C1 segment of cervical spinal cord (tissue), 14 donors: ENCODE measurements at regions not wholly inside any gene's neighbourhood (a gene's known extent, or its start where the extent isn't known, plus 50 kb on each side); places are given as distances from the start of the nearest gene placed in this dataset.

Experiments
- DNase-seq, 14 donors: peaks; one replicate each; lab custom pipeline; 2025; lab: John Stamatoyannopoulos, UW

DNA sequence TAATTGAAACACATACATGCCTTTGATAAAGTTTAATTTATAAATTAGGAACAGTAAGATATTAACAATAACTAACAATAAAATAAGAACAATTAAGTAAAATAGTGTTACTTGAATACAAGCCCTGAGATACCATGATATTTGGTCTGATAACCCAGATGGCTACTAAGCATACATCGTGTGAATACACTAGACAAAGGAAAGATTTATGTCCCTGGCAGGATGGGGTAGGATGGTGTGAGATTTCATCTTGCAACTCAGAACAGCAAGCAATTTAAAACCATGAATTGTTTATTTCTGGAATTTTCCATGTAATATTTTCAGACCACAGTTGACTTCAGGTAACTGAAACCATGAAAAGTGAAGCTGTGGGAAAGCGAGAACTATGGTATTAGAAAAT, 169.5 kb downstream of the DIPK2A start:
- no peak for DNase-seq

DNA sequence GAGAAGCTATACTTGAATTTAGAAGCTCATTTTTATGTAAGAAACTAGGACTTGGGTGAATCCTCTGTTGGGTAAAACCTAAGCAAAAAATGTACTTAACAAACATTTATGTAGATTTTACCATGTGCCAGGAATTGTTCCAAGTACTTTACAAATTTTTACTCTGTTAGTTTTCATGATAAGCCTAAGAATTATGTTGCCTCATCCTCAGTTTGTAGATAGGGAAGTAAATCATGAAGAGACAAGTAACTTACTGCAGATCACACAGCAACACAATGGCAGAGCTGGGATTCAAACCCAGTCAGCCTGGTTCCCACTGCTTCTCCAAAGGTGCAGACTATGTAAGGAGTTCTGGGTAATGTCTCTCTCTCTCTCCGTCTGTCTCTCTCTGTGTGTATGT, 169.9 kb downstream of the DIPK2A start:
- DNase-seq, result no peak

DNA sequence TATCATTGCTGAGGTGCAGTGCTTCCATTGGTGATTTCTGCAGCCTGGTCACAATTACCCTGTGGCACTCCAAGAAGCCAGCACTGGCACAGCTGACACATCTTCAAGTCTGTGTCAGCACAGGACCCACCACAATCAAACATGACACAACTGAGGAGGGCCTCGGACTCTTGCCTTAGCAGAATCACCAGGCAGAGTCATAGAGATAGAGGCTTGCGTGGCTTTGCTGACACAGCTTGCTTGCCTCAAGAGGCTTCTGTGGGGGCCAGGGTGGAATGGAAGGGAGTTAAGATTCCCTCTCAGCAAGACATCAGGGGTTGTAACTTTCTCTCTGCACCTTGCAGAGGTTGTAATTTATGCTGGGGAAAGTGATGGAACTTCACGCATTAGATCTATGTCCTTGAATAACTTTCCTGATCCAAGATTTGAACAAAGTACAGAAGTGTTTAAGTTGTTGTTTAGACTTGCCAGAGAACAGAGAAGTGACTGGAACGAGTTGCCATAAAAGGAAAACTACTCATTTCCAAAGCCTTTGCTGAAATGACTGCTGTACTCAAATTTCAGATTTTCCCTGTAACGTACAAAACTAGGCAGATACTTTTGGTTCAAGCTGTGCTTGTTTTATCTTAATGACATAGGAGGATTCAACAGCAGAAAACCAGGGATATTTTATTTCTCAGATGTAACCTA, 170.7 kb downstream of the DIPK2A start:
- peak in 1 of 14 donors; percentile 4 for DNase-seq

DNA sequence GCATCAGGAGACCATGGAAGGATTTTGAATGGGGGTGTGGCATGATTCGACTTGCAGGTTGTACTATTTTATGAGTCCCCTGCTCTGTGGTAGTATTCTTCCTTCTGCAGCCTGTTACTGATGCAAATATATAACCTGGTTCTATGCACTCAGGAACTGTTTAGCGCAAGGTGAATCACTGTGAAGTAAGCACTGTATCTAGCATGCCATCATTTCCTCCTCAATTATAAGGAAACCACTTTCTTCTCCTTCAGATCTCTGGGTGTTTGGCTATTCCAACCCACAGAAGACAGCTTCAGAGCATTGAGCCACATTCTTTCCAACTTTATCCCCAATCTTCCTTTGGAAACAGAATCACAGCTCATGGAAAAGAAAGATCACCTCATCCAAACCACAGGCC, 176.7 kb downstream of the DIPK2A start:
- DNase-seq, result no peak

DNA sequence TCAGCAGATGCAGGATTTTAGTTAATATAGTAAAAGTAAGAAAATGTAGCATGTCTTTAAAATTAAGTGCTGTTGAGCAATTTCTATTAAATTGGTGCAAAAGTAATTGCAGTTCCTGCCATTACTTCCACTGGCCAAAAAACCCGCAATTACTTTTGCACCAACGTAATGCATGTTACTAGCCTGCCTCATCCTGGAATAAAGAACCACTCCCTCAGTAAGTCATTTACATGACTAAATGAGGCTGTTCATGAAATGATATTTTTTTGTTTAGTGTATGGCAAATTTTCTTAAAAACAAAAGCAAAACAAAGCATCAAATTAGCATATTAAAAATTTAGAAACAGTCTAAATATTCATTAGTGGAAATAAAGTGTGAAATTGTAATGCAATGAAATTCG, 180.4 kb downstream of the DIPK2A start:
- no peak for DNase-seq

DNA sequence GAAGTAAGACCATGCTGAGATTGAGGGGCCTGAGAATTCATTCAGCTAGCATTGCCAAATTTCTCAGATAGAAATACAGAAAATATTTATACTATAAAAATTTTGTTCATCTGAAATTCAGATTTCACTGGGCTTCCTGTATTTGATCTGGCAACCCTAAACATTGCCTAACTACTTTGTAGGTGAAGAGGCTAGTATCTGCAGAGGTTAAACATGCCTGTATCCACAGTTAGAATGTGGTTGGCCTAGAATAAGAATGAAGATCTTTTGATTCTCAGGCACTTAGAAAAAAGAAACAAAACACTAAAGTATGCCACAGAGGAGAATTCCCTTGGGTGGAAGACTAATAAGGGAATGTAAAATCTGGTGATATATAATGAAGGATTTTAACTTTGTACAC, 189.0 kb downstream of the DIPK2A start:
- DNase-seq, result no peak

DNA sequence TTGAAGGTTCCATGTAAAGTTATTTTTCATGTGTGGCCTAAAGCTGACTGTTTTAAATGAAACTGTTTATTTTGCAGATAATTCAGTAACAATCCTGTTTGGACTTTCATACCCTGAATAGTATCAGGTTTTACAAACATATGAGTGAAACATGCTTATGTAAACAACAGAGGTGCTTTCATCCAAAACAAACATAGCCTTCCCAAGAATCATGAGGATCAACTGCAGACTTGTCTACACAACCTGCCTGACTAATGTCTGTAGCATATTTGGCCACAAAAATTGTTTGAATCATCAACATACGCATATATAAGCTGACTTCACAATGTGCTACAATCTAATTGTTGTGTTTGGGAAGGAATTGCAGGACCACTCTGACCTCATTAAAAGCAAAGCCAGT, 190.4 kb downstream of the DIPK2A start:
- no peak for DNase-seq

DNA sequence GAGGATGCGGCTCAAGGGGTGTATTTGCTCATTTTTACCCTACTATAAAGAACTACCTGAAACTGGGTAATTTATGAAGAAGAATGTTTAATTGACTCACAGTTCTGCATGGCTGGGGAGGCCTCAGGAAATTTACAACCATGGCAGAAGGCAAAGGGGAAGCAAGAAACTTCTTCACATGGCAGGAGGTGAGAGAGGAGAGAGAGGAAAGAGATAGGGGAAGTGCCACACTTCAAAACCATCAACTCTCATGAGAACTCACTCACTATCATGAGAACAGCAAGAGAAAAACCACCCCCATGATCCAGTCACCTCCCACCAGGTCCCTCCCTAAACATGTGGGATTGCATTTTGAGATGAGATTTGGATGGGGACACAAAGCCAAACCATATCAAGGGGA, 192.7 kb downstream of the DIPK2A start:
- DNase-seq, result no peak

DNA sequence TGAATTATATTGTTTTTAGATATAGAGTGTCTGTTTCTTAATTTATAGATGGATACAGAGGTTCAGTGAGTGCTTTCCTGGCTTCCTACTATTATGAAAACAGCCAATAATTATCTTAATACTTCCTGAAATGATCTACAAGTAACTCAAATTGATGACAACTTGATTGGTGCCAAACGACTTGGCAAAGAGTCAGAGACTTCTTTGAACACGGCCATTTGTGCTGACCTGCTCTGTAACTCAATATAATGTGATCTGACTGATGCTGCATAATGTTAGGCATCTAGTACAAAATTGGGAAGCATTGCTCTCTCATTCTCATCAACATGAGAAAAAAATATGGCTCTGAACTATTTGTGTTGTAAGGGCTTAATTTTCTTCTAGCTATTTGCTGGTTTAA, 193.9 kb downstream of the DIPK2A start:
- DNase-seq, result no peak

DNA sequence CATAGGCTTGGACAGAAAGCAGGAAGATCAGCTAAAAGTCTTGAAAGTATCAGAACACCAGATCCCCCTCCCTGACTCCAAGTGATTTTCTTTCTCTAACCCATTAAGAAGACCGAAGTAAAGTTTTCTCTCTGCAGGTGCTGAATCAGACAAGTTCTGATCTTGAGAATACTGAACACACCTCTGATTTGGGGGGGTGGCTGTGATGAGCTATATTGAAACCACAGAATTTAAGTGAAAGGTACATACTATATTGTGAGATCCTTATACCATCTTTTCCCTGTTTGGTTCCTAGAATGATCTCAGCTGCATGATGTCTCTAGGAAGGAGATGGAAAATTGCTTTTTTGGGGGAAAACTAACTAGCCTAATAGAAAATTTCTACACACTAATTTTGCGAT, 196.0 kb downstream of the DIPK2A start:
- no peak for DNase-seq

DNA sequence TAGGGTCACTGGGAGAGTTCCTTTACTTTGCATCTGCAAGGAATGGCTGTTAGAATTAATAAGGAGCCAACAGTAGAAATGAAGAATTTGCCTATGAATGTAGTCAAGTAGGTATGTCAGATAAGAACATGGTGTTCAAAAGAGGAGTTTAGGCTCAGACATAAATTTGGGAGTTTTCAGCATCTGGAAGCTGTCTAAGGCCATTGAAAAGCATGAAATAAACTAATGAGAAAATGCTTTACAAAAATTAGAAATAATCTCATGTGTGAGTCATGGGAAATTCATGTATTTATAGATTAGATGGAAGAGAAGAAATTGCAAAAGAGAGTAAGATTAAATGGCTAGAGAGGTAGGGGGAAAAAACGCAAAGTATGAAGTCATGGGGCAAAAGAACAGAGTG, 201.9 kb downstream of the DIPK2A start:
- no peak for DNase-seq

DNA sequence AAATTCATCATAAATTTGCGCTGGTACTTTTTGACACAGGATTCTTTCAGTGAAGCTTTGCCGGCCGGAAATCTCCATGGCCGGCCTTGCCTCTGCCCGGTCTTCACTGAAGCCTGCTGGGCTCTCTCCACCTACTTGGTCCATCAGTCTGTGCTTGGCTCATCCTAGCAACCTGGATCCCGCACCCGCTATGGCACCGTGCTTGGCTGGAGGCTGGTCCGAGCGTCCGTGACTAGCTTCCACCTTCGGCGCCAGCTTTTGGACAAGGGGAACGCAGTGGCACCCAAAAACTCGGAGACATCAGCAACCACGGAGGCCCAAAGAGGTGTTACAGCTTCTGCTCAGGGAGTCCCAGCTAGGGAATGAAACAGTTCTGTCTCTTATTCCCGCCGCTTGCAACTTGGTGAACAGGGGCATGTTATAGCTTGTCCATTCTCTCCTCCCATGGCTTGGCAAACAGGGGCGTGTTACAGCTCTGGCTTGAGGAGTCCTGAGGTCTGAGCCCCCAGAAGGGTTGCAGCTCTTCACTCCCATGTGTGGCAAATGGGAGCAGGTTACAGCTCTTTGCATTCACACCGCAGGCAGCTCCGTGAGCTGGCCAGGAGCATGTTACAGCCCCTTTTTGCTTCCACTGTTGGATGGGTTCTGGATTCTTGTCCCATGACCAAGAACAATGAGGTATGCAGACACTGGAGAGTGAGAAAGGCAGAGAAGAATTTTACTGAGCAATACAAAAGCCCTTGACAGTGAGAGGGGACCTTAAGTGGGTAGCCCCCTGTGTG, 204.2 kb downstream of the DIPK2A start:
- DNase-seq, result no peak

DNA sequence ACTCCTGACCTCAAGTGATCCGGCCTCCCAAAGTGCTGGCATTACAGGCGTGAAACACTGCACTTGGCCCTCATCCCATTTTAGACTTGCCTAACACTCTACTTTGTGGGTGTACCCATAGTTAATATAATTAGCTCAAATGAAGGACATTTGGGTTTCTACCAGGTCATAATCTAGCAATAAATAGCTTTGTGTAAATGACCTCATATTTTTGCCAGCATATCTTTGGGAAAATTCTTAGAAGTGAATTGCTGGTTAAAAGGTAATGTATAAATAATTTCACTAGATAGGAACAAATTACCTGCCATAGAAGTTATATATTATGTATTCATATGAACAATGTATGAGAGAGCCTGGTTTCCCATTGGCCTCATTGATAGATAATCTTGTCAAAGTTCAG, 206.0 kb downstream of the DIPK2A start:
- no peak for DNase-seq

DNA sequence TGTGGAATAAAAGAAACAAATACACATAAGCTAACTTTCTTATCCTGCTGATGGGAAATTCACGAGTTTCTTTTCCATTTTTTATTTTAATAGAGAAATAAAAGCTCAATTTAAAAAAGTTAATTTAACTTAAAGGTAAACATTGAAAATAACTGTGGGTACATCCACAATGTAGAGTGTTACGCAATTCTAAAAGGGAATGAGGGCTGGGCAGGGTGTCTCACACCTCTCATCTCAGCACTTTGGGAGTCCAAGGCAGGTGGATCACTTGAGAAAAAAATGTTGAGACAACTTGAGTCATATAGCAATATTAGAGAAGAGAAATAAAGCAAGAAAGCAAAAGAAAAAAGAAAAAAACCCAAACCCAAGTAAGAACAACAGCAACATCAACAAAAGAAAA, 207.0 kb downstream of the DIPK2A start:
- DNase-seq, result no peak

DNA sequence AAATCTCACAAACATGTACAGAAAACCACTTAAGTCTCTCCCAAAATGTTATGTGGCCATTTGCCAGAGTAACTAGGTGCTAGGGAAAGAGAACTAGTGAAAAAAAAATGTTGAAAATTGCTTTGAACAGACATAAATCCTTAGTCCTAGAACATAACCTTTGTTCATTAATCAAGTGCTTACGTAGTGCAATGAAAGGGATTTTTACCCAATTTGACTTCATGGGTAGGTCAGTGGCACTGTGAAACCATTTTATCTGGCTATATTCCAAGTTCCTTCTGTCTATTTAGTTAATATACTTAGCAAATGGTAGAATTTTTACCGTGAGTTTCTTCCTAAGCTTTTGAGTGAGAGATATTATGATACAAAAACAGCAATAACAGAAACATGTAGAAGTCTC, 209.4 kb downstream of the DIPK2A start:
- DNase-seq, result no peak

DNA sequence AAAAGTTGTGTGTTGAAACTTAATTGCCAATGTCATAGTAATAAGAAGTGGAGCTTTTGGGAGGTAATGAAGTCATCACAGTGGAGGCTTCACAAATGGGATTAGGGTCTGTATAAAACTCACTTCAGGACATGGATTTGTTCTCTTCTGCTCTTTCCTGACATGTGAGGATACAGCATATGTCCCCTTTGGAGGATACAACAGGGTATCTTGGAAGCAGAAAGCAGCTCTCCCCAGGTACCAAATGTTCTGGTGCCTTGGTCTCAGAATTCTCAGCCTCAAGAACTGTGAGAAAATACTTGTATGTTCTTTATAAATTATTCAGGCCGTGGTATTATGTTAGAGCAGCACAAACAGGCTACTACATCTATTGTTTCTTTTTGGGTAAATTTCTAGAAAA, 210.9 kb downstream of the DIPK2A start:
- peak in 1 of 14 donors; percentile 78 for DNase-seq

DNA sequence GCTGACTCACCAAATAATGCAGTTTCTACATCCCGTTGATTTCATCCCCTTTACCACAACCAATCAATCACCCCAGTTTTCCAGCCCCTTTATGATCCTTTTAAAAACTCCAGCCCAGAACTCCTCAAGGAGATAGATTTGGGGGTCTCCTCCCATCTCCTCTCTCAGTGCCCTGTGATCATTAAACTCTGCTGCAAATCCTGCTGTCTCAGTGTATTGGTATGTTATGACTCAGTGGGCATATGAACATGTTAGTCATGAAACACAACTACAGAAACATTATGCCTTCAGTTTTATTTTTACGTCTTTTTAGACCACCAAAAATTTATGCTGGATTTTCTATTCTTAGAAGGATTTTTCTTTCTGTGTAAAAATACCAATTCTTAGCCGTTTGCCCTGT, 213.7 kb downstream of the DIPK2A start:
- DNase-seq, result no peak

DNA sequence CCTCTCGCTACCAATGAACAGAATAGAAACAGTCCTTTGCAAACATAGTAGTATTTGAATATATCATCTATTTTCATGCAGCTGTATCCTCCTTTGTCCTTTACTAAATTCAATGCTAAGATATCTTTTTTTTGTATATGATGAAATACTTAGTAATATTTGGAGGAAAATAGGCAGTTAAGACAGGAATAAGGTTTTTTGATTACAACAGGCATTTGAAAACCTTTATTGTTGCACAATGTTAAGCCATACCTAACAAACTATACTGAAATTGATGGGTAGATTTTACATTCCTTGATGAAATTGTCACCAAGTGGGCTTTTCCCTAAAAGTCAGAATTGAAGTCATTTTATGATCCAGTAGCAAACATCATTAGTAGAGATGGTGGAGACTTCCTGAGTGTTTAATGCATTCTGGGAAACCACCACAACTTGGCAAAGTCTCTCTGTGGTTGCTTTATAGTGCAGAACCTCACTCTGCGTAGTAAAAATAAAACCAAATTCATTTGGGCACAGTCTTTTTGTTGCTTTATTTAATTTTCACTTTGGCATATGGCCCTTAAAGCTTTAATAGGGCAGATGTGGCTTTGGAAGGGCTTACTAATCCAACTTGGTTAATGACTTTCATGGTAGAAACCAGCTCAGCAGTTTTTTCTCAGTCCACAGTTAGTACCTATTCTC, 216.0 kb downstream of the DIPK2A start:
- DNase-seq, result no peak

DNA sequence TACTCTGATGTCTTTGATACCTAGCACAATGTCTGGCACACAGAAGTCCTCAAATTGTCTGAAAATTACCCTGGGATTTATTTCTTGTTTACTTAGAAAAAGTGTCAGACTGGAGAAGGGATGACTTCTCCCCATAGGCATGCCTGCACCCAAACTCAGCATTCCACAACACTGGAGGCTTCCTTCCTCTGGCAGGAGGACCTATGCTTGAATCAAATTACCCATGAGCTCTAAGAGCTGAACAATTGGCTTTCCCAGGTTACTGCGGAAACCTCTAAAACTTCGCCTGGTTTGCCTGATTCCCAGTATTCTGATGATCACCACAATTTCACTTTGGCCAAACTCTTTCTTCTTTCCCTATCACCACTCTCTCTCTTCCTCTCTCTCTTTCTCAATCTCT, 217.4 kb downstream of the DIPK2A start:
- DNase-seq, result no peak

DNA sequence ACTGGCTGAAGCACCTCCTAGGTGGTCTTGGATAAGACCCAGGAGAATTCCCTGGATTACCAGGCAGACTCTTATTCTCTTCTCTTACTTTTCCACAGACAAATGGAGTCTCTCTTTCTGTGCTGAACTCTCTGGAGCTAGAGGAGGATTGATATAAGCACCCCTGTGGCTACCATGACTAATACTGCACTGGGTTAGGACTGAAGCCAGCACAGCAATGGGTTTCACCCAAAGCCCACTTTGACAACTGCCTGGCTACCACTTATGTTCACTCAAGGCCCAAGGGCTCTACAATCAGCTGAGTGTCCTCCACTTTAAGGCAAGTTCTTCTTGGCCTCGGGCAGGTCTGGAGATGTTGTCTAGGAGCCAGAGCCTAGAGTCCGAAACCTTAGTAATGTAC, 225.5 kb downstream of the DIPK2A start:
- DNase-seq, result no peak

DNA sequence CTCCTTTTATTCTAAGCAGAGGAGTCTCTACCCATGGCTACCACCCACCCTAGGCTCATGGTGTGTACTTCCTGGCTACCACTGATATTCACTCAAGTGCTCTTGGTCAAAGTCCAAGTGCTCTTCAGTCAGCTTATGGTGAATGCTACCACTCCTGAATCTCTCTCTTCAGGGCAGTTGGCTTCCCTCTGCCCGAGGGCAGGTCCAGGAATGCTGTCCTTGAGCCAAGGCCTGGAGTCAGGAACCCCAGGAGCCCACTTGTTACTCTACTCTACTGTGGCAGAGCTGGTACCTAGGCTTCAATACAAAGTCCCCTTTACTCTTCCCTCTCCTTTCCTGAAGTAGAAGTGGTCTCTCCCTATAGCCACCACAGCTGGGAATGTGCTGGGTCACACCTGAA, 226.0 kb downstream of the DIPK2A start:
- DNase-seq, result no peak

DNA sequence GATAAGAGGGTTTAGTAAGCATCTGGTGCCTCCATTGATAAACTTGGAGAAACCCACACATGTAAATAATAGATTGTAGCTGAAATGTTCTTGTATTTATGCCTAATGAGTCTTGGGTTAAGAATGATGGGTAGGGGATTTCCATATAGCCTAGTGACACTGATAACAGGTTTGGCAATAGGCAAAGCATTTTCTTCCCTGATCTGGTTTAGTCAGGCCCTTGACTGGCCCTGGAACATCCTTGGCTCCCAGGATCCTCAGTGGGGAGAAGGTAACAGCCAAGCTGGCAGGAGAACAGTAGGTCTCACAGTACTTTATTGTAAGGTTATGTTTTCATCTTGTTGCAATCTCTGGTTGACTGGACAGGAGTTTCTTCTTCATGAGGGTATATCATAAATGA, 228.4 kb downstream of the DIPK2A start:
- no peak for DNase-seq

DNA sequence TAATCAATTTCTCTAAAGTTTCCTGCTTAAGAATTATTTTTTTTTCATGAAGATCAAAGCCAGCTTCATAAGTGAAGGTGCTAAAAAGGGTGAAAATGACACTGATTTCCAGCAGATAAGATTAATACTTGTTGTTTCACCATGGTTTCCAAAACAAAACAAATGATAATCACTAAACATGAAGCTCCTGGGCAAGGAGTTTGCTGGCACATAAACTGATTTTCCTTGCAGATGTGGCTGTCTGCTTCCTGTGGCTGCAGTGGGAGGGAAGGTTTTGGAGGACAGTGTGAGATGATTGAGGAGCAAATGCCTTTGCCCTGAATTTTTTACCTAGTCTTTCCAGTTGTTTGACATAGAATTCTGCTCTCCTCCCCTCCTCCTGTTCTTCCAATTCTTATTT, 228.8 kb downstream of the DIPK2A start:
- no peak for DNase-seq
